GM23338 (cell line): ENCODE measurements at regions not wholly inside any gene's neighbourhood (a gene's known extent, or its start where the extent isn't known, plus 50 kb on each side); places are given as distances from the start of the nearest gene placed in this dataset.

Source experiments
- ATAC-seq: fragments of 200-7000 bp; cut with Tn5 transposase; 3 replicates; pipeline ENCODE4 v1.9.1; 2020
- DNase-seq: peaks from one replicate; pipeline ENCODE4 v3.0.0-alpha.2; 2015; ENCODE audit warnings: low spot score
- H2AFZ ChIP-seq: fragments of 200-600 bp; sonication (generic); 2 replicates; pipeline ENCODE4 v1.8.0; 2016; ENCODE audit warnings: antibody characterized with exemption, mild to moderate bottlenecking, moderate library complexity
- H3F3A ChIP-seq: fragments of 200-600 bp; sonication (generic); replicated peaks from 2 replicates; pipeline ENCODE4 v1.8.0; 2017; ENCODE audit warnings: antibody characterized with exemption, mixed run types, low read depth
- H3K27ac ChIP-seq: fragments of 200-600 bp; sonication (generic); 2 replicates; pipeline ENCODE4 v1.6.1; 2016; ENCODE audit warnings: low read depth
- H3K27me3 ChIP-seq: fragments of 200-600 bp; sonication (generic); 2 replicates; pipeline ENCODE4 v1.8.0; 2016; ENCODE audit warnings: mild to moderate bottlenecking, mixed run types, moderate library complexity; ENCODE audit not compliant: insufficient read depth
- H3K36me3 ChIP-seq: fragments of 200-600 bp; sonication (generic); 2 replicates; pipeline ENCODE4 v1.8.0; 2016; ENCODE audit warnings: mild to moderate bottlenecking; ENCODE audit not compliant: insufficient read depth
- H3K4me1 ChIP-seq: fragments of 200-600 bp; sonication (generic); 2 replicates; pipeline ENCODE4 v1.8.0; 2016; ENCODE audit warnings: mild to moderate bottlenecking, moderate library complexity; ENCODE audit not compliant: insufficient read depth
- H3K4me2 ChIP-seq: fragments of 200-600 bp; sonication (generic); 2 replicates; pipeline ENCODE4 v1.7.1; 2017; ENCODE audit warnings: mixed run types
- H3K4me3 ChIP-seq: fragments of 200-600 bp; sonication (generic); 2 replicates; pipeline ENCODE4 v1.6.1; 2016; ENCODE audit warnings: mixed run types
- H3K79me2 ChIP-seq: fragments of 200-600 bp; sonication (generic); replicated peaks from 2 replicates; pipeline ENCODE4 v1.8.0; 2017; ENCODE audit warnings: mild to moderate bottlenecking; ENCODE audit not compliant: insufficient read depth
- H3K9me2 ChIP-seq: fragments of 200-600 bp; sonication (generic); 2 replicates; pipeline ENCODE4 v1.8.0; 2017; ENCODE audit not compliant: insufficient read depth
- H4K20me1 ChIP-seq: fragments of 200-600 bp; sonication (generic); replicated peaks from 2 replicates; pipeline ENCODE4 v1.8.0; 2017; ENCODE audit warnings: mild to moderate bottlenecking; ENCODE audit not compliant: insufficient read depth
- H3K27ac Mint-ChIP-seq: 2 replicates; pipeline ENCODE4 v1.8.0; 2020; ENCODE audit warnings: inconsistent platforms, mild to moderate bottlenecking, moderate library complexity, mixed read lengths
- H3K27me3 Mint-ChIP-seq: 3 replicates; pipeline ENCODE4 v1.8.0; 2022; ENCODE audit warnings: low read depth, mild to moderate bottlenecking, moderate library complexity, mixed read lengths, inconsistent platforms; ENCODE audit not compliant: insufficient read depth, poor library complexity
- H3K36me3 Mint-ChIP-seq: 3 replicates; pipeline ENCODE4 v1.8.0; 2021; ENCODE audit warnings: low read depth, mild to moderate bottlenecking, inconsistent platforms, moderate library complexity, mixed read lengths
- H3K4me1 Mint-ChIP-seq: 3 replicates; pipeline ENCODE4 v1.8.0; 2020; ENCODE audit warnings: mild to moderate bottlenecking, inconsistent platforms, mixed read lengths
- H3K4me3 Mint-ChIP-seq: 3 replicates; pipeline ENCODE4 v1.8.0; 2021; ENCODE audit warnings: moderate library complexity, mild to moderate bottlenecking, inconsistent platforms, mixed read lengths
- H3K9me3 Mint-ChIP-seq: 3 replicates; pipeline ENCODE4 v1.8.0; 2020; ENCODE audit warnings: moderate library complexity, mild to moderate bottlenecking, inconsistent platforms, mixed read lengths
- CREB1 ChIP-seq: fragments of 250-450 bp; sonication (Bioruptor Pico); IDR thresholded peaks from 2 replicates; pipeline ENCODE4 v1.5.0; 2020; ENCODE audit warnings: low read depth, mild to moderate bottlenecking, moderate library complexity
- CTCF ChIP-seq, 2 experiments: fragments of 200-600 bp in 1 of 2; sonication (generic) in 1 of 2; conservative IDR thresholded peaks; 2 replicates each; pipeline versions ENCODE4 v1.5.1 to v1.6.1; 2016 to 2017; ENCODE audit warnings: antibody characterized with exemption in 2 of 2, low read depth in 2 of 2, mild to moderate bottlenecking in 2 of 2, moderate library complexity in 1 of 2
- ETS1 ChIP-seq: IDR thresholded peaks from 2 replicates; pipeline ENCODE4 v1.6.1; 2016; ENCODE audit warnings: antibody characterized with exemption
- EZH2 ChIP-seq: fragments of 200-600 bp; sonication (generic); IDR thresholded peaks from one replicate; pipeline ENCODE4 v1.8.0; 2017; ENCODE audit warnings: antibody characterized with exemption, mild to moderate bottlenecking, low read depth; ENCODE audit not compliant: unreplicated experiment
- EZH2phosphoT487 ChIP-seq: fragments of 200-600 bp; sonication (generic); IDR thresholded peaks from one replicate; pipeline ENCODE4 v1.8.1; 2018; ENCODE audit warnings: antibody characterized with exemption; ENCODE audit not compliant: unreplicated experiment
- JUNB ChIP-seq: IDR thresholded peaks from one replicate; pipeline ENCODE4 v1.6.1; 2016; ENCODE audit warnings: antibody characterized with exemption; ENCODE audit not compliant: unreplicated experiment
- NANOG ChIP-seq: IDR thresholded peaks from 2 replicates; pipeline ENCODE4 v1.6.1; 2016; ENCODE audit warnings: antibody characterized with exemption, borderline replicate concordance
- POLR2AphosphoS5 ChIP-seq: IDR thresholded peaks from 2 replicates; pipeline ENCODE4 v1.6.1; 2016; ENCODE audit warnings: antibody characterized with exemption, low read depth
- REST ChIP-seq: IDR thresholded peaks from one replicate; pipeline ENCODE4 v1.6.1; 2018; ENCODE audit warnings: antibody characterized with exemption; ENCODE audit not compliant: unreplicated experiment
- ZNF331 ChIP-seq: fragments of 250-450 bp; sonication (Bioruptor Pico); IDR thresholded peaks from 2 replicates; pipeline ENCODE4 v1.5.0; 2020; ENCODE audit warnings: low read depth, mild to moderate bottlenecking, moderate library complexity

GRCh38 chr2:6213056-6213780 is 521.0 kb downstream of the SOX11 start (continued):
- no peak for TF ChIP-seq REST
- TF ChIP-seq EZH2 = no peak
- TF ChIP-seq CREB1 (CRISPR knock-in tag) = no peak

- Histone ChIP-seq H3K4me3 (no peak overlapping the region), H3K27ac (no peak overlapping the region), H3K4me1 (no peaks in the 10 kb centered on the region), H3K27me3 (no peaks in the 10 kb centered on the region), H3K36me3 (no peaks in the 10 kb centered on the region), H3K9me2 (no peaks in the 10 kb centered on the region), H4K20me1 (no peaks in the 10 kb centered on the region), H3K79me2 (no peaks in the 10 kb centered on the region), H3K4me2 (no peak overlapping the region), H3F3A (no peaks in the 10 kb centered on the region), H2AFZ (no peak overlapping the region)
- no peak overlapping the region for H3K27ac Mint-ChIP-seq
- H3K4me3 Mint-ChIP-seq = no peak overlapping the region
- peaks cover 75% of the 10 kb centered on the region for H3K9me3 Mint-ChIP-seq
- H3K4me1 Mint-ChIP-seq = no peaks in the 10 kb centered on the region
- TF ChIP-seq JUNB (no peak), CTCF (conservative IDR thresholded peaks at IDR 0.05; ENCODE audit: low read depth in 2 of 2) (peak in 1 of 2 experiments; percentile 9; a peak in 2 of 4 replicates)
- no peaks in the 10 kb centered on the region for H3K36me3 Mint-ChIP-seq
- DNase-seq (peak; percentile 4), ATAC-seq (peak; percentile 59)
- no peaks in the 10 kb centered on the region for H3K27me3 Mint-ChIP-seq
Measured at GRCh38 chr2:6214471-6214870, 522.3 kb downstream of the SOX11 start.

GRCh38 chr2:6215053-6215452 is 522.9 kb downstream of the SOX11 start:
- Histone ChIP-seq H3K36me3 (no peaks in the 10 kb centered on the region), H4K20me1 (no peaks in the 10 kb centered on the region), H2AFZ (no peak overlapping the region), H3F3A (no peaks in the 10 kb centered on the region), H3K9me2 (no peaks in the 10 kb centered on the region), H3K27ac (no peak overlapping the region), H3K79me2 (no peaks in the 10 kb centered on the region), H3K4me1 (no peaks in the 10 kb centered on the region), H3K4me2 (no peak overlapping the region), H3K4me3 (no peak overlapping the region), H3K27me3 (no peaks in the 10 kb centered on the region)
- no peaks in the 10 kb centered on the region for H3K36me3 Mint-ChIP-seq
- H3K4me3 Mint-ChIP-seq = no peak overlapping the region
- H3K9me3 Mint-ChIP-seq = peaks cover 76% of the 10 kb centered on the region
- H3K27me3 Mint-ChIP-seq = no peaks in the 10 kb centered on the region
- no peaks in the 10 kb centered on the region for H3K4me1 Mint-ChIP-seq
- DNase-seq (no peak), ATAC-seq (no peak)
- no peak overlapping the region for H3K27ac Mint-ChIP-seq
- TF ChIP-seq REST (no peak), ETS1 (no peak), EZH2phosphoT487 (no peak), JUNB (no peak), POLR2AphosphoS5 (no peak), EZH2 (no peak), ZNF331 (CRISPR knock-in tag) (no peak), NANOG (no peak)
